Upper lobe of left lung (tissue), 4 donors: ENCODE measurements at regions not wholly inside any gene's neighbourhood (a gene's known extent, or its start where the extent isn't known, plus 50 kb on each side); places are given as distances from the start of the nearest gene placed in this dataset.

Experiments
- EP300 ChIP-seq, 4 donors: sonication (generic); formaldehyde crosslinking; IDR thresholded peaks; one replicate each; pipeline ENCODE4 v1.5.1; 2017; ENCODE audit warnings: antibody characterized with exemption in 4 of 4, control low read depth in 2 of 4
- POLR2AphosphoS5 ChIP-seq, 2 donors: sonication (generic); formaldehyde crosslinking; IDR thresholded peaks; one replicate each; pipeline ENCODE4 v1.5.1; 2017; ENCODE audit warnings: antibody characterized with exemption in 2 of 2
- TF ChIP-seq, protein P1 (sequence below), 6 experiments: fragments of 450-650 bp in 4 of 6; fragments of 200-600 bp in 2 of 6; sonication (generic) in 2 of 6; IDR thresholded peaks; one replicate each; pipeline ENCODE4 v1.5.1; 2016 to 2019; ENCODE audit warnings: antibody characterized with exemption in 6 of 6

DNA sequence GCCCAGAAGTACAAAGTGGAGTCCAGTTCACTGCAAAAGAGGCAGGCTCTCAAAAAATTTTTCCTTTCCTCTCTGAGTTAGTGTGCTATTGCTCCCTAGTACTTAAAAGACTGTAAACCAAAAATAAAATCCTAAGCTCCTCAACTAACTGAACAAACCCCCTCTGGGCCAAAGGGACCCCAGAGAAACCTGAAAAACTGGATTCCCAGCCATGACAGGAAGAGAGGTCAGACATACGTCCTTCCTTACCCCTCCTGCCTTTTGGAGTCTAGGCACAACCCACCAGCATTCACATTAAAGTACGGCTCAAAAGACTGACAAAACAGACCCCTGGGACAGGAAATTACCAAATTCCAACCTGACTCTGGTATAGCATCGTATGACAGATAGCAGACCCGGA is 957.9 kb upstream of the PRKX start:
- TF ChIP-seq, protein P1, sequence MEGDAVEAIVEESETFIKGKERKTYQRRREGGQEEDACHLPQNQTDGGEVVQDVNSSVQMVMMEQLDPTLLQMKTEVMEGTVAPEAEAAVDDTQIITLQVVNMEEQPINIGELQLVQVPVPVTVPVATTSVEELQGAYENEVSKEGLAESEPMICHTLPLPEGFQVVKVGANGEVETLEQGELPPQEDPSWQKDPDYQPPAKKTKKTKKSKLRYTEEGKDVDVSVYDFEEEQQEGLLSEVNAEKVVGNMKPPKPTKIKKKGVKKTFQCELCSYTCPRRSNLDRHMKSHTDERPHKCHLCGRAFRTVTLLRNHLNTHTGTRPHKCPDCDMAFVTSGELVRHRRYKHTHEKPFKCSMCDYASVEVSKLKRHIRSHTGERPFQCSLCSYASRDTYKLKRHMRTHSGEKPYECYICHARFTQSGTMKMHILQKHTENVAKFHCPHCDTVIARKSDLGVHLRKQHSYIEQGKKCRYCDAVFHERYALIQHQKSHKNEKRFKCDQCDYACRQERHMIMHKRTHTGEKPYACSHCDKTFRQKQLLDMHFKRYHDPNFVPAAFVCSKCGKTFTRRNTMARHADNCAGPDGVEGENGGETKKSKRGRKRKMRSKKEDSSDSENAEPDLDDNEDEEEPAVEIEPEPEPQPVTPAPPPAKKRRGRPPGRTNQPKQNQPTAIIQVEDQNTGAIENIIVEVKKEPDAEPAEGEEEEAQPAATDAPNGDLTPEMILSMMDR (IDR thresholded peaks at IDR 0.05): no peak
- no peak for TF ChIP-seq EP300 (IDR thresholded peaks at IDR 0.05)
- no peak for TF ChIP-seq POLR2AphosphoS5 (IDR thresholded peaks at IDR 0.05)
